ENCODE measurements at regions not wholly inside any gene's neighbourhood (a gene's known extent, or its start where the extent isn't known, plus 50 kb on each side); places are given as distances from the start of the nearest gene placed in this dataset.

DNA sequence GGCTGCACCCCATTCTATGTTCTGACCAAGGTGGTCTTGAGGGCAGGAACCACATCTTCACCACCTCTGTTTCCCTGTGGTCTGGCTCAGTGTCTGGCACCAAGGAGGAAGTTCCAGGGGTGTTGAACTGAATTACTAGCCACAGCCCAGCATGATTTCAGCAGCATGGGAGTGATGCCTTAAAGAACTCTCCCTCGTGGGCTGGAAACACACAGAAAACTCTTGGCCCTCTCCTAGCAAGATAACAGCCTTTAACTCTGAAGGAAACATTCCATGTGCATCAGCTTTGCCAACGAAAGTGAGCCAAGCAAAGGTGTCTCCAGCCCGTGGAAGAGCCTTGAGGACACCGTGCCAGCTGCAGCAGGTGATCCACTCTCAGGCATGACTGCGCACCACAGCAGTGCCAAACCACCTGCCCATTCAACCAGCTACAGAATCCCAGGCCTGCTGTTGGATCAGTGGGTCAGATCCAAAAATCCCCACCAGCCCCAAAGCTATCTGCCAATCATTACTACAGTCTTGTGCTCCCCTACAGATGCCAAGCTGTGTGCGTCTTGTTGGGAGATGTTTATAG lies 124.8 kb downstream of the TTC32 start:
- no peak for ATAC-seq

- no peak for ATAC-seq
These were observed 125.9 kb downstream of the TTC32 start for GRCh38 chr2:19775838-19776237.

DNA sequence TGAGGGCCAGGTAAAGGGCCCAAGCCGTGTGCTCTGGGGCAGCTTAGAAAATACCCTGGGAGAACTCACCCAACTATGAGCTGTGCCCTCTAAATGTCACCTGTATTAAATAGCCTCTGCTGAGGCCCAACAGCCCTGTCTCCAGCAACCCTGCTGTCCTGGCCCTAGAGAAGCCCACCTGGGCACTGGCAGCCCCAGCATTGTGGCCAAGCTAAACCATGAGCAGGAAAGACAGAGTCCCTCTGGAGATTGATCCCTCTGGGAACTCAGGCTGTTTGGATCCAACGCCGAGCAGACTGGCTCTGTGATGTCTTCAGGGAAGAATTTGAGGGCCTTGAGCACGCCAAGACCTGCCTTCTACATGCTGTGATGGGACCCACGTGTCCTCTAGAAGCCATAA lies 126.5 kb downstream of the TTC32 start:
- ATAC-seq = no peak

DNA sequence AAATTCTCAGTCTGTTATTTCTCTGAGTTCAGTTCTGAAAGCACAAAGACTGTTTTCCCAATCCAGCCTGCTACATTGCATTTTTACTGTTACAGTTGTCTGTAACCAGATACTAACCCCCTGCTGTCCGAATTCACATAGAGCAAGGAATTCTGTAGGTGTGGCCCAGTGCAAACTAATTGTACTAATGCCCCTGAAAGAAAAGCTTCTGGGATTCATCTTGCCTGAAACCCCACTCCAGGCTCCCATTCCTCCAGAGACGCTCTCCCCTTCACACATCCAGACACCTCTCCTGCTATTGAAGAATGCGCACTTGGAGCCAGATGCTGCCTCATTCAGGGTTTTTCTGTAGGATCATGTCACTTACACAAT lies 127.0 kb downstream of the TTC32 start:
- no peak for ATAC-seq

DNA sequence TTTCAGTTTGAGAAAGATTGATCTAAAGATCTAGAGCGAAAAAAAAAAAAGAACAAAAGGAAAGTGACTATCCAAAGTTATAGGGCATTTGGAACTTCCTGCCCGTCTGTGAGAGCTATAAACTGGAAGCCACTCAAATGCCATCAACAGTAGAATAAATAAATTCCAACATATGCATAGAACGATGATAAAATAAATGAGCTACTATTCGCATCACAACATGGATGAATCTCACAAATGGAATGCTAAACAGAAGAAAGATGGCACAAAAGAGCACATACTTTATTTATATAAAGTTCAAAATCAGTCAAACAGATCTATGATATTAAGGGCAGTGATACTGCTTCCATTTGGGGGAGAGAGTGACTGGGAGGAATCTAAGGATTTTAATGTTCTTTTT lies 128.8 kb downstream of the TTC32 start:
- no peak for ATAC-seq

- ATAC-seq = no peak
These were observed 132.3 kb downstream of the TTC32 start for GRCh38 chr2:19769513-19769912.

GRCh38 chr2:19767899-19768298 lies 133.9 kb downstream of the TTC32 start:
- ATAC-seq = no peak

DNA sequence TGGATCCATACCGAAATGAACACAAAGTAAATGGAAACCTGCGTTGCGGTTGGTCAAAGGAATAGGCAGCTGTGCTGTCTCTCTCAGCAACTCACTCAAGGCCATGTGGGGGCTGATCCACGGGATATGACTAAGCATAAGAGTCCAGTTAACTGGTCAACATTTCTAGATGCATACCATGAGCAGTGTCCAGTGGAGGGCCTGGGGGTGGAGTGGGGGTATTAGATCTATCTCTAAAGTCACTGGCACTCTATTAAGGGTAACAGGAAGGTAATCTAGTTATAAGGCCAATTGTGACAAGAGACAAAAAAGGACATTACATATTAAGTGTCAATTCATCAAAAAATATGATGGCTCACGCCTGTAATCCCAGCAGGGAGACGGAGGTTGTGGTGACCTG lies 136.8 kb downstream of the TTC32 start:
- ATAC-seq = no peak

GRCh38 chr2:19763731-19764130 lies 138.1 kb downstream of the TTC32 start:
- ATAC-seq = no peak

DNA sequence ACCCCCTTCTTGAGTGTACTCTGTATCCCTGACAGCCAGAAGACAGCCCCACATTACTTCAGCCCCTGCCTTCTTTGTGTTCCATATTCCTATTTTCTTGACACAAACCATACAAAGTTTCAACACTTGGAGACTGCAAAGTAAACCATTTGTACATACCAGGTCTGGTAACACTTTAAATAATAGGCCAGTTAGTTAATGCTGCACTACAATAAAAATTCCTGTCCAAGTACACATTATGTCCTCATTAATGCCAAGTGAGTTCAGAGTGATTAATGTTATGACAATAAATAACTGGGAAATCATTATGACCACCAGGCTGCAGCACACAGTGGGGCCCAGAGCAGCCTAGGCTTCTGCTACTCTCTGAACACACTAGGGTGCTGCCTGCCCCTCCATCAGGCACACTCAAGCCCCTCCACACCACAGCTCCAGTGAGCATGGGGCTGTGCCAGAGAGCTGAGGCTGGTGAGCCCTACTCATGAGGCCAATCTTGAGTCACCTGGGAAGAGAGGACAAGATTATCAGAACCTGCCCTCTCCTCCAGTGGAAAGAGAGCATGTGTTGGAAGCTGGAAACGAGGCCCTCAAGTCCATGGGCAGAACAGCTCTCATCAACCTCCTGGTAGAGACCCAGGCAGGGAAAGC lies 138.7 kb downstream of the TTC32 start:
- no peak for ATAC-seq

GRCh38 chr2:19762142-19762541 lies 139.6 kb downstream of the TTC32 start:
- ATAC-seq = no peak

GRCh38 chr2:19759880-19760279 lies 141.9 kb downstream of the TTC32 start:
- no peak for ATAC-seq

DNA sequence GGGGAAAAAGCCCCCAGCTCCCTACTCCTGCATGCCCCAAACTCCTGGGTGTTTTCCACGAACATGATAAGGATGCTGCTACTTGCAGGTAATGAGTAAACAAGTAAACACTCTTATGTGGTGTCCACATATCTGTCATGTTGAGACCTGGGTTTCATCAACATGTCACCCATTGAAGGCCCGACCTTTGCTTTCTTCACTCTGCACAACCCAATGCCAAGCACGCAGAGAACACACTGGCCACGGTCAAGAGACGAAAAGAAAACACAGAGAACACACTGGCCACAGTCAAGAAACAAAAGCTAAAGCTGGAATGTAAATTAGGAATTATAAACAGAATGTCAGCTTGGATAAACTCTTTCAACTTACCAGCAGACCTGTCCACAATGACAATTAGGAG lies 143.1 kb downstream of the TTC32 start:
- no peak for ATAC-seq

- no peak for ATAC-seq
These were observed 144.2 kb downstream of the TTC32 start for GRCh38 chr2:19757586-19757985.

- no peak for ATAC-seq
These were observed 146.9 kb downstream of the TTC32 start for GRCh38 chr2:19754907-19755306.

- peak; percentile 71 for ATAC-seq
These were observed 148.0 kb downstream of the TTC32 start for GRCh38 chr2:19753818-19754217.

DNA sequence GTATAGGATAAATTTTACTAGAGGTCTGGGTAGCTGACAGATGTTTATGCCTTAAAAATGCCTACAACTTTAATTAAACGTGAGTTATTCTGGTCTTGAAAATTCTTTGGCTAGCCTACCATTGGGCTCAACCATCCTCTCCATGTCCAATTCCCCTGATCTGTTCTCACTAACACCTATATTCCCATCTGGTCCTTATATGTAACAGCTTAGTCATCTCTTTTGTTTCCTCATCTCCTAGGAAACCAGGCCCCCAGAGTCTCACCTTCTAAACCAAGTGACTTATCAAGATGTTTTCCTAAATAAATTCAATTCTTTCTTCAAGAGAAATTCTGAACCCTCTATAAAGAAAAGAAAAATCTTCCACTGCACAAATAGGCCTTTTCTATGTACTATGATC lies 148.5 kb downstream of the TTC32 start:
- ATAC-seq = no peak

GRCh38 chr2:19752500-19752899 lies 149.3 kb downstream of the TTC32 start:
- no peak for ATAC-seq

GRCh38 chr2:19751631-19752030 lies 150.2 kb downstream of the TTC32 start:
- ATAC-seq = no peak

DNA sequence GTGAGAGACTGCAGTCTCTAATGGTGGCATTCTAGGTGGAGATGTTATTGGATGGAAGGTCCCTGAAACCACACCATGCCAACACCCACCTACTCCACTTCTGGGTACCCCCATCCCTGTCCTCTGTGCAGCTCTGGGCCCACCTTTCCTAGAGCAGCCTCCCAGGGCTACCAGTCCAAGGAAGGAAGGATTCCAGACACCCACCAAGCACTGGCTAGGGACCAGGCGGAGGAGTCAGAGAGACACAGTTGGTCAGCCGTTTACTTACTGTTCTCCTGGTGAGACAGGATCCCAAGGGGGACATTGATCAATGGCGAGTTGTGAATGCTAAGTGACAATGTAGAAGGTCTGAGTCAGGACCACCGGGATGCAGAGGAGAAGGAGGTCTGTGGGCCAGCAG lies 151.6 kb downstream of the TTC32 start:
- no peak for ATAC-seq

- no peak for ATAC-seq
These were observed 152.3 kb downstream of the TTC32 start for GRCh38 chr2:19749507-19749836.

DNA sequence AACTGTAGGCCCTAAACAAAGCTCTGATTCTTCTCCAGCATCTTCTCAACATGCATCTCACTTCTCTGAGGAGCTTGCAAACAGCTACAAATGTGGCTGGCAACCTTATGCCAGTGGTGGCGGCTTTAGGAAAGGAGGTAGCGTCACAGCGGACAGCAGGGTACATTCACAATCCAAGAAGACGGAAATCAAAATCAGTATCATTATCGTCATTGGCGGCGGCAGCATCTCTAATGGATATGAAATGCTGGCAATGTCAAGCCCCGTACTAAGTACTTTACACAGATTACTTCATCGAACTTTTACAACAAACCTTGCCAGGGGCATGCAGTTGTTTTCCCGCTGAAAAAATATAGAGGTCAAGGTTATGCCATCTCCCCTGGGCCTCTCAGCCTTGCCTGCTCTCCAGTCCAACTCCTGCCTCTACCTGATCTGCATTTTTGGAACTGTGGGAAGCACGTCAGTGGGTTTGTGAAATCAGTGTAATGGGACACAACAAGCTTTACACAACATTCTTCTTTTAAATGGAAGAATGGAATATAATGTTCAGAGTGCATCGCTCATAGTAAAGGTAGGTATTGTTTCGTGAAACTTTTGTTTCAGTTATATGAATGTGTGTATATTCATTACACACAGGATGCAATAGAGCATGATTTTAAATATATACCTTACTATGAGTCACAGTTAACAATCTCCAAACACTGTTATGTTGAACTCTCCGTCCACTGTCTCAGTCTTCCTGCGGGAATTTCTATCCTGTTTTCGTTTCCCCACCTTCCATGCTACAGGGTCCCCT lies 152.9 kb downstream of the TTC32 start:
- no peak for ATAC-seq

DNA sequence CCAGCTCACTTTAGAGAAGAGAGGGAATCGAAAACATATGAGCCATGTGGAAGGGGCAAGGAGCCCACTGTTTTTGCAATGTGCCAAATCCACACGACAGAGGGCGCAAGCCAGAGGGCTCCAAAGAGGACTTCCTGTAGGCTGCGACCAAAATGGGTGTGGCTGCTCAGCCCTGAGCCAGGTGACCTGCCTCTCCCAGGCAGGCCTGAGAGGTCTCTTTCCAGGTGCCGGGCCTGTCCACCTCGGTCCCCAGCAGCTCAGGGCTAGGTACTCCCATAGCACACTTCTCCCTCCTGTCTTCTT lies 153.8 kb downstream of the TTC32 start:
- ATAC-seq = no peak

DNA sequence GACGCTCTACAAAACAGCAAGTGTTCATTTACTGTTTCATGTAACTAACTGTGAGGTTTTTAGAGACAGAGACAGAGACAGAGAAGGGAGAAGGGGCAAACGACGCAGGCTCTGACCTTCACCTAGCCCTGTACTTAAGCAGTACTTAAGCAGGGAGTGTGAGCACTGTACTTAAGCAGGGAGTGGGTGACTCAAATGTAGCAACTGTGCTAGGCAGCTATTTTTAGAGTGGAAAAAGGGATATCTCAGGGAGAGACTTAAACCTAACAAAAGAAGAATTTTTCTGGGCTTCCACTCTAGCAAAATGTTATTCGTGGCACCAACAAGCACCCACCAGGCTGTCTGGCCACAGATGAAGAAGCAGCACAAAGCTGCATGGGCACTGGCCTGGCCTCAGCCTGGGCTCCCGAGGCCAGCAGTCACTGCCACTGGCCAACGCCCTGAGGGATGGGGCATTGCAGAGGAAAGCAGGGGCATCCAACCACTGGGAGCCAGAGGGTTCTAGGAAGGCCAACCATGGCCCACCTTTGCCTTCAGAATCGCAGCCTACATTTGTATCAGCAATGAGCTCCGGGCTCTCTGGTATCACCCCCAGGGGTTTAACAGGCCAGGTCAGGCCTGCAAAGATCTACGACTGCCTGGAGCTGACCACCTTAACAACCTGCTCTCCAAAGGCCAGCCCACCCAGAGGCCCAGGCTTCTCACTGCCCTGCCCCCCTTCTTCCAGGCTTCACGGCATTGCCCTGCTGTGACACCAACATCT lies 154.3 kb downstream of the TTC32 start:
- ATAC-seq = no peak

Data from esophagus mucosa (tissue), 1 donor.